Motor neuron (in vitro differentiated cells): ENCODE measurements at regions not wholly inside any gene's neighbourhood (a gene's known extent, or its start where the extent isn't known, plus 50 kb on each side); places are given as distances from the start of the nearest gene placed in this dataset.

Source experiments
- ATAC-seq, 8 experiments: fragments of 200-7000 bp; cut with Tn5 transposase; replicated peaks in 6 of 8; 2 replicates each; pipeline ENCODE4 v1.8.0; 2021; ENCODE audit warnings: mild to moderate bottlenecking in 8 of 8, moderate library complexity in 8 of 8
- H3K27ac ChIP-seq, 2 donors: fragments of 250-450 bp; sonication (Bioruptor Pico); 2 replicates each; pipeline ENCODE4 v1.9.0; 2021; ENCODE audit warnings: antibody characterized with exemption in 2 of 2, mild to moderate bottlenecking in 2 of 2, moderate library complexity in 1 of 2
- H3K4me1 ChIP-seq, 2 donors: fragments of 250-450 bp; sonication (Bioruptor Pico); replicated peaks in 1 of 2; 2 replicates each; pipeline ENCODE4 v1.6.1; 2021; ENCODE audit warnings: antibody characterized with exemption in 2 of 2, mild to moderate bottlenecking in 2 of 2, moderate library complexity in 1 of 2
- H3K4me3 ChIP-seq, 5 donors: fragments of 250-450 bp; sonication (Bioruptor Pico); 2 replicates each; pipeline ENCODE4 v1.9.0; 2021; ENCODE audit warnings: antibody characterized with exemption in 5 of 5, mild to moderate bottlenecking in 5 of 5, moderate library complexity in 4 of 5
- WGBS, 10 experiments: fragments of 450-650 bp; shearing (Covaris generic); methylation state at CpG; one replicate each; pipeline ENCODE4 v1.0.0; 2022; 5-methylcytosine and 5-hydroxymethylcytosine counted together
- in situ Hi-C, 9 experiments: fragments of 400-800 bp; cut with MboI; loops; one replicate each; pipeline ENCODE4 v1.15.0; 2021; ENCODE audit warnings: low sequenced_read_pairs in 9 of 9, low pct_unique_long_range_greater_than_20kb in 2 of 9; ENCODE audit not compliant: unreplicated experiment in 9 of 9

GRCh38 chrX:39318506-39319343, 517.5 kb downstream of the MID1IP1 start:
- Histone ChIP-seq H3K27ac (no peak overlapping the region), H3K4me1 (peaks cover 0 to 2% of the 10 kb centered on the region in 2 donors), H3K4me3 (no peak overlapping the region)
- WGBS, 10 experiments: 7 to 100% (median 59%) methylated on average over 1 to 6 of the region's 6 CpGs; no CpG with 5 or more reads in 4 of the 10 experiments
- ATAC-seq: no peak
- in situ Hi-C loops: no loop called here

GRCh38 chrX:39320165-39320564, 518.9 kb downstream of the MID1IP1 start:
- no peak for ATAC-seq
- in situ Hi-C loops: no loop called here
- H3K27ac ChIP-seq: no peak overlapping the region
- peaks cover 0 to 2% of the 10 kb centered on the region in 2 donors for H3K4me1 ChIP-seq
- 60% methylated on average over 1 of the region's 1 CpG; no CpG with 5 or more reads in 9 of the 10 experiments for WGBS, 10 experiments
- H3K4me3 ChIP-seq: no peak overlapping the region

- Histone ChIP-seq H3K27ac (no peak overlapping the region), H3K4me1 (no peaks in the 10 kb centered on the region), H3K4me3 (no peak overlapping the region)
- in situ Hi-C loops: no loop called here
- 20 to 100% (median 61%) methylated on average over 1 to 5 of the region's 5 CpGs; no CpG with 5 or more reads in 3 of the 10 experiments for WGBS, 10 experiments
- no peak for ATAC-seq
These were observed 521.2 kb downstream of the MID1IP1 start for GRCh38 chrX:39322496-39322895.

- H3K27ac ChIP-seq: no peak overlapping the region
- H3K4me1 ChIP-seq: no peaks in the 10 kb centered on the region
- no peak for ATAC-seq
- in situ Hi-C loops: no loop called here
- no peak overlapping the region for H3K4me3 ChIP-seq
- 17 to 80% (median 68%) methylated on average over 1 to 2 of the region's 2 CpGs; no CpG with 5 or more reads in 7 of the 10 experiments for WGBS, 10 experiments
These were observed 523.1 kb downstream of the MID1IP1 start for GRCh38 chrX:39324233-39324930.

DNA sequence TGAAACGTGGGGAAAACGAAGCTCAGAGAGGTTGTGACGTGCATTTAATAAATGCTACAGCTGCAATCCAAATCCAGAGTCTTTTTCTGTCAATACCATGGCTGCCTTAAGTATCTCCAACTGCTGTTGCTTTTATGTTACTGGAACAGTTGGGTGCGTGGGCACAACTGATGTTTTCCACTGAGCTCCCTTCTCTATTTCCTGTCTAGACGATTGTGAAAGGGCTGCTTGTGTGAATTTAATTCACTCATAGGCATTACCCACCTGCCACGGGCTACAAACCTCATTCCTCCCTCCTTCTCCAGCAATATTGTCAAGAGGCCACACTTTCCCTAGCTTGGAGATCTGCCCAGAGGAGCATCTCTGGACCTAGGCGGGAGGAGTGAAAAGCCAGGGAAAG, 526.0 kb downstream of the MID1IP1 start:
- WGBS, 10 experiments: 0 to 90% (median 52%) methylated on average over 1 to 7 of the region's 7 CpGs; no CpG with 5 or more reads in 3 of the 10 experiments
- Histone ChIP-seq H3K27ac (no peak overlapping the region), H3K4me3 (no peak overlapping the region), H3K4me1 (no peaks in the 10 kb centered on the region)
- in situ Hi-C loops: no loop called here
- no peak for ATAC-seq

- ATAC-seq: no peak
- 0 to 100% (median 83%) methylated on average over 1 of the region's 1 CpG; no CpG with 5 or more reads in 5 of the 10 experiments for WGBS, 10 experiments
- Histone ChIP-seq H3K27ac (no peak overlapping the region), H3K4me1 (no peaks in the 10 kb centered on the region), H3K4me3 (no peak overlapping the region)
- in situ Hi-C loops: no loop called here
These were observed 526.4 kb downstream of the MID1IP1 start for GRCh38 chrX:39327705-39328104.

- H3K4me3 ChIP-seq: no peak overlapping the region
- 17 to 93% (median 62%) methylated on average over 1 to 4 of the region's 4 CpGs; no CpG with 5 or more reads in 5 of the 10 experiments for WGBS, 10 experiments
- in situ Hi-C loops: no loop called here
- H3K27ac ChIP-seq: no peak overlapping the region
- ATAC-seq: no peak
- no peaks in the 10 kb centered on the region for H3K4me1 ChIP-seq
These were observed 527.4 kb downstream of the MID1IP1 start for GRCh38 chrX:39328661-39329060.

GRCh38 chrX:39331082-39331704, 529.9 kb downstream of the MID1IP1 start:
- no peak for ATAC-seq
- WGBS, 10 experiments: 13 to 100% (median 40%) methylated on average over 1 to 2 of the region's 4 CpGs; no CpG with 5 or more reads in 3 of the 10 experiments
- in situ Hi-C loops: no loop called here
- Histone ChIP-seq H3K27ac (no peak overlapping the region), H3K4me1 (no peaks in the 10 kb centered on the region), H3K4me3 (no peak overlapping the region)

GRCh38 chrX:39333451-39333850, 532.2 kb downstream of the MID1IP1 start:
- no peak for ATAC-seq
- H3K4me3 ChIP-seq: no peak overlapping the region
- in situ Hi-C loops: no loop called here
- 20 to 67% (median 67%) methylated on average over 1 to 2 of the region's 2 CpGs; no CpG with 5 or more reads in 5 of the 10 experiments for WGBS, 10 experiments
- H3K4me1 ChIP-seq: no peaks in the 10 kb centered on the region
- no peak overlapping the region for H3K27ac ChIP-seq

DNA sequence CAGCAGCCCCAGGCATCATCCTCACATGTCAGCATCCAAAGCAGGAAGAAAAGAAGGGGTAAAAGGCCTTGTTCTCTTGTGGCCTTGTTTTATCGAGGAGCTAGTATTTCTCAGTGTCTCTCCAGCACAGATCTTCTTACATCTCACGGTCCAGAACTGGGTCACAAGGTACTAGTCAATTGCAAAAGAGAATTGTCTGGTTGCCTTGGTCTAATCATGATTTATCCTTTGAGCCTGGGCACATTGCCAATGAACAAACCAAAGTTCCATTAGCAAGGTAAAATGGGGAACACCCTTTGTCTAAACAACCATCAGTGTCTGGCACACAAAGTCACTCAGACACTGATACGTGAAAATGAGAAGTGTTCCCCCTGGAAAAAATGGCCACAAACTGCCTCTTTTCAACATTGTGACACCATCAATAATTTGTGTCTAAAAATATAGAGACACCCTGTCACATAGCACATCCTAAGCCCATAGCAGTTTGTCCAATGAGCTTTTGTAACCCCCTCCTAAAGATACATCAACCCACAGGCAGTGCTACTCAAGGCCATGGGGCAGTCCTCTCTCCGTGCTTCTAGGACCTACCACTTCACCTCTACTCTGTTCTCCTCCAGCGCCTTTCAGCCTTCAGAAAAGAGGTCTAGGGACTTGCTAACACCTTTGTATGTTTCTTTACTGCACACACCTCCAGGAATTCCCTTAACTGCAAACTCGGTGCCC, 534.4 kb downstream of the MID1IP1 start:
- WGBS, 10 experiments: 47 to 100% (median 58%) methylated on average over 1 to 5 of the region's 6 CpGs; no CpG with 5 or more reads in 6 of the 10 experiments

DNA sequence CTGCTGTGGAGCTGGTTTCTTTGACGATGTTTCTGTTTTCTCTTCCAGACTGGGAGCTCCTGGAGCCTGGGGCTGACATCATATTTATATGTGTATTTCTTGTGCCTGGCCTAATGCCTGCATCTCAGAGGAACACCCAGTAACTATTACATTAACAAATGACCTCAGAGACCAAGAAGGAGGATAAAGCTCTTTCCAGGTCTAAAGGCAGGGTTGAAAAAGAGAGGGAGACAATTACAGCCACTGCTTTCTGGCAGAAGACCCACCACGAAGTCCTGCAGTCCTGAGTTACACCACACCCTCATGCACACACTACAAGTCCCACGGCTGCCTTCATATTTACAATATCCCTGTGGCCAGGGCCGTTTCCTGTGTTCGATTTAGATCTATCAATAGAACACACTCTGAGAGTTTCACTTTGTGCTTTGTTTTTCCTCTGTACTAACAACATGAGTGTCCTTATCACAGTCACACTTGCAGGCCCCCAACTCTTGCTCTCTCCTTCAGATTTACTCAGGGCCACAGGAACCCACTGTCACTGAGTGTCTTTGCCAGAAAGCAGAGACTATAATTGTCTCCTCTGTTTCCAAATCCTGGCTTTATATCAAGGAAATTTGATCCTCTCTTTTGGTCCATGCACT, 535.5 kb downstream of the MID1IP1 start:
- in situ Hi-C loops: no loop called here
- peak in 4 of 8 experiments; percentile 50 to 93 (median 90) for ATAC-seq
- H3K27ac ChIP-seq: no peak overlapping the region
- WGBS, 10 experiments: 0 to 50% (median 28%) methylated on average over 1 to 5 of the region's 5 CpGs; no CpG with 5 or more reads in 7 of the 10 experiments
- H3K4me1 ChIP-seq: no peaks in the 10 kb centered on the region
- H3K4me3 ChIP-seq: no peak overlapping the region

More for the DNA sequence above, 534.4 kb downstream of the MID1IP1 start:
- Histone ChIP-seq H3K4me1 (no peaks in the 10 kb centered on the region), H3K27ac (no peak overlapping the region), H3K4me3 (no peak overlapping the region)
- in situ Hi-C loops: no loop called here
- ATAC-seq: peak in 3 of 8 experiments; percentile 15 to 36 (median 30)

GRCh38 chrX:39337451-39337850, 536.2 kb downstream of the MID1IP1 start:
- in situ Hi-C loops: no loop called here
- Histone ChIP-seq H3K27ac (no peak overlapping the region), H3K4me1 (no peaks in the 10 kb centered on the region), H3K4me3 (no peak overlapping the region)
- no peak for ATAC-seq
- WGBS, 10 experiments: 48 to 100% (median 100%) methylated on average over 1 to 4 of the region's 5 CpGs; no CpG with 5 or more reads in 5 of the 10 experiments
